ENCODE measurements at regions not wholly inside any gene's neighbourhood (a gene's known extent, or its start where the extent isn't known, plus 50 kb on each side); places are given as distances from the start of the nearest gene placed in this dataset.

DNA sequence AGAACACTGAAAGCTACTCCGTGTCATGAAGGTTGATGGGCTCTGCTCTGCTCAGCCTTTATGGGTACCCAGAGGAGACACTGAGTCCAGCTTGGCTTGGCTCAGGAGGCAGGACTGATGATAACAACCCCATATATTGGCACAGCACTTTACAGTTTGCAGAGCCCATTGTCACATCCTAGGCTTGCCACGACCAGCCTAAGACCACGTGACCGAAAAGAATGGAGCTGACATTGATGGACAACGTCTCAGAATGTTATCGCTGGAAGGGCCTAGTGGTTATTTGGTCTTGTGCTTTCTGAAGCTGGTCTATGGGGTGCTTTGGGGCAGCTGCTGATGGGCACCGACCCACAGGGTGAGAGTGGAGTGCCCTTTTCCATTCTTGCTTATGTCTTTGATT lies 72.9 kb upstream of the RUNX3 start:
- H3K4me1 ChIP-seq (ENCODE audit: insufficient read depth, low read length) = peaks cover 29% of the 10 kb centered on the region

DNA sequence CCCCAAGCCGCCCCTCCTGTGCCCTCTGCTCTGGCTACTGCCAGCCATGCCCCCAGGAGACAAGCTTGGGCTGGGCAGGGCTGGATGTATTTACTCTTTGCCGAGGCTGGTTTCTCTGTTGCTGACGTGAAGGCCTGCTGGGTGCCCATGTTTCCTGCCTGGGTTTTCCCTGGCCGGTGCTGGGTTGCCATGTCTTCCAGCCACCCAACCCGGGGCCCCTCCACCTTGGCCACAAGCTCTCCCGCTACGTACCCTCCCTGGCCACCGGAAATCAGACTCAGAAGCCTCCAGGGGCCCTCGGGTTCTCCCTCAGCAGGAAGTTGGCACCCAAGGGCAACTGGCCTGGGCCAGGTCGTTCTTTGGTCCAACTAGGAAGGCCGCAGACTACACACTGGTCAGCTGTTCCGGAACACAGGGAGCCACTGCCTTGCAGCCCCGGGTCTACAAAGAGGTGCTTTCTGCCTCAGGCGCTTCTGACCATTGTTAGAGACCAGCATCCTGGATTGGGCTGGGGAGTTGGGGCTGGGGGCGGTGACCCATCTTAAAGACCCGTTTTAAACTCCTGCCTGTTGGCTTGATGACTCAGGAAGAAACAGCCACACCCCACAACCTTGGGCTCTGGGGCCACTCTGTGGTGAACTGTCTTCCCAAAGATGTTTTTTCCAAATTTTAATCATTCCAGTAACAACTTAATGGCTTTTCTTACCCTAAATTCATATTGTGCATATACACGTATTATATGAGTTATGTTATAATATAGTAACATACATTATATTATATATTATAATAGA lies 71.2 kb upstream of the RUNX3 start:
- Mint-ChIP-seq H3K27ac (peak overlapping the region; percentile 59 to 82 (median 67)), H3K4me1 (peaks cover 72 to 86% (median 72%) of the 10 kb centered on the region in 3 donors), H3K4me3 (peak overlapping the region in 2 of 7 donors; percentile 12 to 63), H3K27me3 (no peaks in the 10 kb centered on the region), H3K9me3 (no peaks in the 10 kb centered on the region), H3K36me3 (peaks cover 0 to 5% (median 0%) of the 10 kb centered on the region in 3 donors)
- DNase-seq = peak in 3 of 5 donors; percentile 31 to 56 (median 46)
- Histone ChIP-seq H3K4me1 (ENCODE audit: insufficient read depth, low read length) (peaks cover 29% of the 10 kb centered on the region), H3K9me3 (ENCODE audit: low read length) (no peaks in the 10 kb centered on the region), H3K4me3 (ENCODE audit: low read length) (no peak overlapping the region), H3K36me3 (ENCODE audit: insufficient read depth, low read length) (no peaks in the 10 kb centered on the region), H3K27me3 (ENCODE audit: insufficient read depth, low read length, poor library complexity, severe bottlenecking) (no peaks in the 10 kb centered on the region), H3K27ac (ENCODE audit: low read depth, low read length) (peak overlapping the region; percentile 31)
- ChIA-PET CTCF (interaction anchor here (0.8 to 1.2 kb wide), 5 partner anchors 9 to 38 kb away, joined by 3 to 6 read pairs (median 3); no protein-coding TSS in a partner anchor), POLR2A (no interaction called here)

More for the DNA sequence above, 72.9 kb upstream of the RUNX3 start:
- H3K27ac ChIP-seq (ENCODE audit: low read depth, low read length) = no peak overlapping the region
- H3K9me3 Mint-ChIP-seq = no peaks in the 10 kb centered on the region
- ChIA-PET POLR2A (interaction anchor here (0.7 kb wide), 1 partner anchor 29 kb away, joined by 5 read pairs; no protein-coding TSS in a partner anchor), CTCF (interaction anchor here (0.8 to 0.9 kb wide), 2 partner anchors 20 to 75 kb away, joined by 3 to 5 read pairs; no protein-coding TSS in a partner anchor)
- no peaks in the 10 kb centered on the region for H3K36me3 Mint-ChIP-seq
- H3K27me3 ChIP-seq (ENCODE audit: insufficient read depth, low read length, poor library complexity, severe bottlenecking) = no peaks in the 10 kb centered on the region
- H3K4me1 Mint-ChIP-seq = peaks cover 72 to 86% (median 72%) of the 10 kb centered on the region in 3 donors
- H3K9me3 ChIP-seq (ENCODE audit: low read length) = no peaks in the 10 kb centered on the region
- H3K27me3 Mint-ChIP-seq = no peaks in the 10 kb centered on the region
- DNase-seq = no peak
- no peak overlapping the region for H3K4me3 Mint-ChIP-seq
- H3K36me3 ChIP-seq (ENCODE audit: insufficient read depth, low read length) = no peaks in the 10 kb centered on the region
- H3K27ac Mint-ChIP-seq = peak overlapping the region in 5 of 8 donors; percentile 15 to 85 (median 56)
- no peak overlapping the region for H3K4me3 ChIP-seq (ENCODE audit: low read length)

DNA sequence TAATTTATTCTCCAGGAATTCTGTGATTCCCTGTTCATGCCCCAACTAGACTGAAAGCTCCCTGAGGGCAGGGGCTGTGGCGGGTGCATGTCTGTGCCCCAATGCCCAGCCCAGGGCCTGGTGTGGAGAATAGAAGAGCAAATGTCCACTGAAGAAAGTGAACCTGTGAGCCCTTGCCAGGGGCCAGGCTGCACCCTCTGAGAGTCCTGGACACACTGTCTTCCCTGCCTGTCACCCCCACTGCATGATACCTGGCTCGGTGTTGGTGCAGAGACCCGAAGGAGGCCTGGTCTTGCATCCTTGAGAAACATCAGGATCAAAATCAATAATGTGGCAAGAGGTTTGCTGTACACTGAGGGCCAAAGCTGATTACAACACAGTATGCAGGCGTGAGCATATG lies 69.8 kb upstream of the RUNX3 start:
- POLR2A ChIA-PET = no interaction called here
- no peaks in the 10 kb centered on the region for H3K36me3 ChIP-seq (ENCODE audit: insufficient read depth, low read length)
- no peak overlapping the region for H3K27ac ChIP-seq (ENCODE audit: low read depth, low read length)
- Mint-ChIP-seq H3K4me1 (peaks cover 78 to 89% (median 82%) of the 10 kb centered on the region in 3 donors), H3K36me3 (peaks cover 0 to 5% (median 0%) of the 10 kb centered on the region in 3 donors), H3K27me3 (no peaks in the 10 kb centered on the region), H3K27ac (peak overlapping the region; percentile 36 to 89 (median 75)), H3K9me3 (no peaks in the 10 kb centered on the region), H3K4me3 (no peak overlapping the region)
- peaks cover 42% of the 10 kb centered on the region for H3K4me1 ChIP-seq (ENCODE audit: insufficient read depth, low read length)
- CTCF ChIA-PET = interaction anchor here (1.0 to 3.5 kb wide), 6 partner anchors 8 to 72 kb away, joined by 3 to 17 read pairs (median 3); no protein-coding TSS in a partner anchor
- no peak for DNase-seq
- no peaks in the 10 kb centered on the region for H3K27me3 ChIP-seq (ENCODE audit: insufficient read depth, low read length, poor library complexity, severe bottlenecking)
- H3K9me3 ChIP-seq (ENCODE audit: low read length) = no peaks in the 10 kb centered on the region
- H3K4me3 ChIP-seq (ENCODE audit: low read length) = no peak overlapping the region

DNA sequence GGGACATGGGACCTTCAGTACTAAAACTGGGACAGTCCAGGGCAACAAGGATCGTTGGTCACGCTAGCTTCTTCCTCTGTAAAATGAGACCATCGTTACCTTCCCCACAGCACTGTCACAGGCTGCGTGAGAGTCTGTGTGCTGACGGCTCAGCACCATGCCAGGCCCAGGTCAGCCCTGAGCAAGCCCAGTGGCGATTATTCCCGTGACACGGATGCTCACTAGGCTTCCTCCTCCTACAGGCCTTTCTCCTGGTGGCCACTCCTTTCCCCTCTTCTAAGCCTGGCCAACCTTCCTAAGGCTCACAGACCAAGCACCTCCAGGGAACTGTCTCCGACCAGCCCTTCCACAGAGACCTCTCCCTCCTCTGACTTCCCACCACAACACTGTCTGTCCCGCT lies 69.3 kb upstream of the RUNX3 start:
- Histone ChIP-seq H3K36me3 (ENCODE audit: insufficient read depth, low read length) (no peaks in the 10 kb centered on the region), H3K4me3 (ENCODE audit: low read length) (no peak overlapping the region), H3K4me1 (ENCODE audit: insufficient read depth, low read length) (peaks cover 47% of the 10 kb centered on the region), H3K27me3 (ENCODE audit: insufficient read depth, low read length, poor library complexity, severe bottlenecking) (no peaks in the 10 kb centered on the region), H3K27ac (ENCODE audit: low read depth, low read length) (no peak overlapping the region), H3K9me3 (ENCODE audit: low read length) (no peaks in the 10 kb centered on the region)
- DNase-seq = no peak
- ChIA-PET CTCF (interaction anchor here (1.0 to 3.5 kb wide), 6 partner anchors 9 to 71 kb away, joined by 3 to 17 read pairs (median 3); no protein-coding TSS in a partner anchor), POLR2A (no interaction called here)
- H3K27ac Mint-ChIP-seq = peak overlapping the region in 7 of 8 donors; percentile 42 to 89 (median 78)
- no peaks in the 10 kb centered on the region for H3K9me3 Mint-ChIP-seq
- peak overlapping the region in 1 of 7 donors; percentile 20 for H3K4me3 Mint-ChIP-seq
- peaks cover 78 to 89% (median 84%) of the 10 kb centered on the region in 3 donors for H3K4me1 Mint-ChIP-seq
- H3K27me3 Mint-ChIP-seq = no peaks in the 10 kb centered on the region
- peaks cover 0 to 5% (median 0%) of the 10 kb centered on the region in 3 donors for H3K36me3 Mint-ChIP-seq

DNA sequence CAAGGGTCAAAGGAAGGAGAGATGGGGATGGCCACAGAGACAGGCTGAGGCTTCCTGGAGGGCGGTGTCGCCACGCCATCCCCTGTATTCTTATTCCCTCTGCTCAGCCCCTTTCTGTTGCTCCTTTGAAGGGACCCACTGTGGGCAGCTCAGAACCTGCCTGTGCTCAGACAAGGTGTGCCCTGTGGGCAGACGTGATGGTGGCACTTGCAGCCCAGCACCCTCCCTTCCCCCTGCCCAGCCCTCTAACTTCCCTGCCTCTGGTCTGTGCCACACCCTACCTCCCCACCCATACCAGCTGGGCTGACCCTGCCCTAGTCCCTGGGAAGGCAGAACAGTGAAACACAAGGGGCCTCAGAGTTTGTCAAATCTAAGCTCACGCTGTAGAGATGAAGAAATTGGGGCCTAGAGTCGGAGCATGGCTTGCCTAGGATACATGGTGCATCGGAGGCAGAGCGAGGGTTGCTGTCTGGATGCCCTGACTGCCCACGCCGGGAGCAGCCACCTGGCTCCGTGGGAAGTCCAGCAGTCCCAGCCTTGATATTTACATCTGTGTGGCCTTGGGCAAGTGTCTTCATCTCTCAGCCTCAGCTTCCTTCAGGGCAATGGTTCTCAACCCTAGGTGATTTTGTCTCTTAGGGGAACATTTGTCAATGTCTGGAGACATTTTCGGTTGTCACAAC lies 68.6 kb upstream of the RUNX3 start:
- Mint-ChIP-seq H3K27ac (peak overlapping the region; percentile 56 to 93 (median 77)), H3K36me3 (peaks cover 0 to 5% (median 0%) of the 10 kb centered on the region in 3 donors), H3K4me1 (peaks cover 84 to 89% (median 84%) of the 10 kb centered on the region in 3 donors), H3K9me3 (no peaks in the 10 kb centered on the region), H3K4me3 (peak overlapping the region in 1 of 7 donors; percentile 22), H3K27me3 (no peaks in the 10 kb centered on the region)
- H3K9me3 ChIP-seq (ENCODE audit: low read length) = no peaks in the 10 kb centered on the region
- H3K4me3 ChIP-seq (ENCODE audit: low read length) = no peak overlapping the region
- H3K36me3 ChIP-seq (ENCODE audit: insufficient read depth, low read length) = no peaks in the 10 kb centered on the region
- H3K4me1 ChIP-seq (ENCODE audit: insufficient read depth, low read length) = peaks cover 54% of the 10 kb centered on the region
- CTCF ChIA-PET = interaction anchor here (0.8 to 5.2 kb wide), 10 partner anchors 10 to 103 kb away, joined by 3 to 52 read pairs (median 4); no protein-coding TSS in a partner anchor
- no peak overlapping the region for H3K27ac ChIP-seq (ENCODE audit: low read depth, low read length)
- no peaks in the 10 kb centered on the region for H3K27me3 ChIP-seq (ENCODE audit: insufficient read depth, low read length, poor library complexity, severe bottlenecking)
- POLR2A ChIA-PET = interaction anchor here (1.6 to 2.2 kb wide), 2 partner anchors 9 to 18 kb away, joined by 6 to 7 read pairs; no protein-coding TSS in a partner anchor
- no peak for DNase-seq

DNA sequence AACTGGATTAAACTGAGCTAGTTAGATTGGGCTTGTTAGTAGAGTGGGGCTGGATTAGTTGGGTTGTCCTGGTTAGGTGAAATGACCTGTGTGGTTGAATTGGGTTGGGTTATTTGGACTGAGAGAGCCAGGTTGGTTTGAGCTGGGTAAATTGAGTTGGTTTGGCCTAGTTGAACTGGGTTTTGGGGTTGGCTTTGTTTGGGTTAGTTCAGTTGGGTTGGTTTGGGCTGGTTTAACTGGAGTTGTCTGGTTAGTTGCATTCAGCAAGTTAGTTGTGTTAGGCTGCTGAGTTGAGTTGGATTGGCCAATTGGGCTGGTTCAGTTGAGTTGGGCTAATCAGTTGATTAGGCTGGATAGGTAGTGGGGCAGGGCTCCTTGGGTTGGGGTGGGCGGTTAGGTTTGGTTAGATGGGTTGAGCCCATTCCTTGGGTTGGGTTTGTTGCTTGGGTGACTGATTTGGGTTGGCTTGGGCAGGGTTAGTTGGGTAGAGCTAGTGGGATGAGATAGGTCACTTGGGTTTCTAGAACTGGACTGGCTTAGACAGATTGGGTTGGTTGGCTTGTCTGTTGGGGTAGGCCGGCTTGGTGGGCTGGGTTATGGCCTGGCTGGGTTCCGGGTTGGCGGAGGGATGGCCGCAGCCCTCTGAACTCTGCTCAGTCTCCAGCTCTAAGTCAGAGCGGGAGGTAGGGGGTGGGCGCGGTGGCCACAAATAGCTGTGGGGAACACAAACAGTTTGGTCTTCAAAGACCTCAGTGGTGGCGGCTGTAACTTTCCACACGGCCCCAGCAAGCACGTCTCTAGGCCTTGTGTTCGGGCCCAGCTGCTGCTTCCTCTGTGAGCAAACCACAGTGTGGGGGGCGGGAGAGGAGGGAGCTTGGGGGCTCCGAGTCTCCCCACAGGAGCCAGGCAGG lies 67.2 kb upstream of the RUNX3 start:
- Histone ChIP-seq H3K4me1 (ENCODE audit: insufficient read depth, low read length) (peaks cover 68% of the 10 kb centered on the region), H3K27me3 (ENCODE audit: insufficient read depth, low read length, poor library complexity, severe bottlenecking) (no peaks in the 10 kb centered on the region), H3K9me3 (ENCODE audit: low read length) (no peaks in the 10 kb centered on the region), H3K27ac (ENCODE audit: low read depth, low read length) (no peak overlapping the region), H3K36me3 (ENCODE audit: insufficient read depth, low read length) (no peaks in the 10 kb centered on the region), H3K4me3 (ENCODE audit: low read length) (peak overlapping the region; percentile 2)
- peaks cover 88 to 93% (median 92%) of the 10 kb centered on the region in 3 donors for H3K4me1 Mint-ChIP-seq
- peak overlapping the region; percentile 70 to 94 (median 90) for H3K27ac Mint-ChIP-seq
- ChIA-PET CTCF (interaction anchor here (0.8 to 7.0 kb wide), 11 partner anchors 9 to 104 kb away, joined by 3 to 55 read pairs (median 6); partner anchors contain the start of gene RUNX3), POLR2A (interaction anchor here (0.6 to 2.2 kb wide), 9 partner anchors 10 to 72 kb away, joined by 3 to 18 read pairs (median 6); no protein-coding TSS in a partner anchor)
- DNase-seq = peak in 4 of 5 donors; percentile 35 to 85 (median 74)
- peak overlapping the region; percentile 5 to 74 (median 58) for H3K4me3 Mint-ChIP-seq
- no peaks in the 10 kb centered on the region for H3K9me3 Mint-ChIP-seq
- H3K36me3 Mint-ChIP-seq = peaks cover 0 to 5% (median 0%) of the 10 kb centered on the region in 3 donors
- H3K27me3 Mint-ChIP-seq = no peaks in the 10 kb centered on the region

DNA sequence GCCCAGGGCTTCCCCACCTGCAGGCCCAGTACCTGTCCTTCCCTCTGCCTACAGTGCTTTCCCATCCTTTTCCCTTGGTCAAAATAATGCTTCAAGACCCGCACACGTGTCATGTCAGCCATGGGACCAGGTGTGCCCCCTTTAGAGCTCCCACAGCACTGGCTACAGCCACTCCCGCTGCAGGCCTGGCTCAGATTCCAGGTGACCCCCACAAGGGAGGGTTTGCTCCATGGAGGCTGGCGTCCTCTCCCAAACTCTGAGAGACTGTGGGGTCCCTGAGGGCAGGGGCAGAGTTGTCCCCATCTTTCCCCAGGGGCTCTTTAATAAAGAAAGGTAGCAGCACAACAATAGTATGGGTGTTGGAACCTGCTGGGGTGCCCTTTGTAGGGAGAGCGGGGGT lies 66.4 kb upstream of the RUNX3 start:
- no peak overlapping the region for H3K27ac ChIP-seq (ENCODE audit: low read depth, low read length)
- peak overlapping the region in 6 of 7 donors; percentile 46 to 74 (median 59) for H3K4me3 Mint-ChIP-seq
- no peaks in the 10 kb centered on the region for H3K9me3 ChIP-seq (ENCODE audit: low read length)
- H3K27me3 Mint-ChIP-seq = no peaks in the 10 kb centered on the region
- peaks cover 94 to 99% (median 96%) of the 10 kb centered on the region in 3 donors for H3K4me1 Mint-ChIP-seq
- H3K4me1 ChIP-seq (ENCODE audit: insufficient read depth, low read length) = peaks cover 75% of the 10 kb centered on the region
- peaks cover 0 to 5% (median 0%) of the 10 kb centered on the region in 3 donors for H3K36me3 Mint-ChIP-seq
- no peaks in the 10 kb centered on the region for H3K9me3 Mint-ChIP-seq
- peak overlapping the region; percentile 83 to 94 (median 91) for H3K27ac Mint-ChIP-seq
- CTCF ChIA-PET = interaction anchor here (0.9 to 7.0 kb wide), 11 partner anchors 8 to 64 kb away, joined by 3 to 55 read pairs (median 6); no protein-coding TSS in a partner anchor
- no peaks in the 10 kb centered on the region for H3K36me3 ChIP-seq (ENCODE audit: insufficient read depth, low read length)
- DNase-seq = no peak
- H3K27me3 ChIP-seq (ENCODE audit: insufficient read depth, low read length, poor library complexity, severe bottlenecking) = no peaks in the 10 kb centered on the region
- POLR2A ChIA-PET = interaction anchor here (0.9 to 2.2 kb wide), 4 partner anchors 16 to 41 kb away, joined by 3 to 18 read pairs (median 6); no protein-coding TSS in a partner anchor
- H3K4me3 ChIP-seq (ENCODE audit: low read length) = no peak overlapping the region
